Calu3 (cell line): ENCODE measurements at regions not wholly inside any gene's neighbourhood (a gene's known extent, or its start where the extent isn't known, plus 50 kb on each side); places are given as distances from the start of the nearest gene placed in this dataset.

Source experiments
- BruUV-seq: library from RNA; stranded (reverse); fragments of 400-500 nt; replicated peaks from 2 replicates; lab custom pipeline; 2021; lab: Mats Ljungman, UMichigan
- CTCF ChIA-PET: fragments of 300-600 bp; sonication (Branson Sonifier 250); formaldehyde crosslinking; loops from one replicate; lab custom pipeline; 2022; ENCODE audit warnings: antibody characterized with exemption; lab: Charles Lee
- DNase-seq: peaks from one replicate; pipeline ENCODE4 v3.0.0; 2022
- H3K27ac Mint-ChIP-seq: one replicate; pipeline ENCODE4 v1.8.0; 2022; ENCODE audit warnings: mixed read lengths; ENCODE audit not compliant: unreplicated experiment
- H3K27me3 Mint-ChIP-seq: one replicate; pipeline ENCODE4 v1.8.0; 2022; ENCODE audit warnings: mixed read lengths; ENCODE audit not compliant: unreplicated experiment
- H3K36me3 Mint-ChIP-seq: one replicate; pipeline ENCODE4 v1.8.0; 2022; ENCODE audit warnings: mild to moderate bottlenecking, moderate library complexity, mixed read lengths; ENCODE audit not compliant: insufficient read depth, unreplicated experiment
- H3K4me1 Mint-ChIP-seq: one replicate; pipeline ENCODE4 v1.8.0; 2022; ENCODE audit warnings: mild to moderate bottlenecking, low read depth, mixed read lengths; ENCODE audit not compliant: unreplicated experiment
- H3K4me3 Mint-ChIP-seq: one replicate; pipeline ENCODE4 v1.8.0; 2022; ENCODE audit warnings: mild to moderate bottlenecking, low read depth, moderate library complexity, mixed read lengths; ENCODE audit not compliant: unreplicated experiment
- H3K9me3 Mint-ChIP-seq: one replicate; pipeline ENCODE4 v1.8.0; 2022; ENCODE audit warnings: low read depth, mixed read lengths; ENCODE audit not compliant: unreplicated experiment
- CTCF ChIP-seq: fragments of 200-600 bp; IDR thresholded peaks from one replicate; pipeline ENCODE4 v1.8.0; 2022; ENCODE audit warnings: antibody characterized with exemption; ENCODE audit not compliant: unreplicated experiment
- intact Hi-C: fragments of 100-400 bp; cut with micrococcal nuclease; formaldehyde crosslinking; loops from one replicate; pipeline ENCODE4 v1.10.0; 2022; ENCODE audit not compliant: unreplicated experiment

- Mint-ChIP-seq H3K36me3 (peaks cover 8% of the 10 kb centered on the region), H3K9me3 (no peaks in the 10 kb centered on the region), H3K27me3 (no peaks in the 10 kb centered on the region), H3K4me3 (no peak overlapping the region), H3K4me1 (peaks cover 65% of the 10 kb centered on the region), H3K27ac (no peak overlapping the region)
- no peak for TF ChIP-seq CTCF
- no peak for DNase-seq
- CTCF ChIA-PET: interaction anchor here (0.7 to 1.4 kb wide), 2 partner anchors 30 to 128 kb away, joined by 3 to 4 read pairs; partner anchors contain the start of gene SERTAD2
- intact Hi-C loops: no loop called here
- no TSS peak for BruUV-seq
These were observed 128.1 kb upstream of the SERTAD2 start for GRCh38 chr2:64781711-64782390.

GRCh38 chr2:64784168-64785061, 130.7 kb upstream of the SERTAD2 start:
- H3K4me3 Mint-ChIP-seq: no peak overlapping the region
- DNase-seq: peak; percentile 82
- no peaks in the 10 kb centered on the region for H3K9me3 Mint-ChIP-seq
- H3K27ac Mint-ChIP-seq: peak overlapping the region; percentile 11
- no TSS peak for BruUV-seq
- peaks cover 8% of the 10 kb centered on the region for H3K36me3 Mint-ChIP-seq
- CTCF ChIA-PET: interaction anchor here (0.7 to 1.5 kb wide), 4 partner anchors 9 to 131 kb away, joined by 3 to 4 read pairs (median 3); partner anchors contain the start of gene SERTAD2
- TF ChIP-seq CTCF: no peak
- H3K27me3 Mint-ChIP-seq: no peaks in the 10 kb centered on the region
- intact Hi-C loops: no loop called here
- peaks cover 53% of the 10 kb centered on the region for H3K4me1 Mint-ChIP-seq

GRCh38 chr2:64785245-64785644, 131.5 kb upstream of the SERTAD2 start:
- intact Hi-C loops: no loop called here
- Mint-ChIP-seq H3K4me3 (no peak overlapping the region), H3K4me1 (peaks cover 53% of the 10 kb centered on the region), H3K27me3 (no peaks in the 10 kb centered on the region), H3K27ac (no peak overlapping the region), H3K36me3 (peaks cover 3% of the 10 kb centered on the region), H3K9me3 (no peaks in the 10 kb centered on the region)
- no TSS peak for BruUV-seq
- no peak for DNase-seq
- CTCF ChIA-PET: interaction anchor here (0.7 to 1.5 kb wide), 3 partner anchors 8 to 131 kb away, joined by 3 to 4 read pairs (median 3); partner anchors contain the start of gene SERTAD2
- no peak for TF ChIP-seq CTCF

- no peak for DNase-seq
- H3K27ac Mint-ChIP-seq: no peak overlapping the region
- CTCF ChIA-PET: interaction anchor here (0.7 to 1.0 kb wide), 2 partner anchors 87 to 186 kb away, joined by 3 to 6 read pairs; no protein-coding TSS in a partner anchor
- TF ChIP-seq CTCF: no peak
- H3K9me3 Mint-ChIP-seq: no peaks in the 10 kb centered on the region
- H3K4me3 Mint-ChIP-seq: no peak overlapping the region
- H3K27me3 Mint-ChIP-seq: no peaks in the 10 kb centered on the region
- H3K4me1 Mint-ChIP-seq: peaks cover 45% of the 10 kb centered on the region
- intact Hi-C loops: no loop called here
- H3K36me3 Mint-ChIP-seq: no peaks in the 10 kb centered on the region
- BruUV-seq: no TSS peak
These were observed 132.8 kb upstream of the SERTAD2 start for GRCh38 chr2:64786343-64787018.
